Left renal cortex interstitium (tissue), 4 donors: ENCODE measurements at regions not wholly inside any gene's neighbourhood (a gene's known extent, or its start where the extent isn't known, plus 50 kb on each side); places are given as distances from the start of the nearest gene placed in this dataset.
"Not testable (repeated sequence)": the region's sequence is repeated elsewhere in the genome, so short reads cannot be mapped to it uniquely, and the experiment has no call there.

ENCODE experiments used
- DNase-seq, 4 donors: peaks; one replicate each; pipeline ENCODE4 v3.0.0-alpha.2; 2013; ENCODE audit warnings: low read depth in 4 of 4, low spot score in 2 of 4, missing footprints in 1 of 4

DNA sequence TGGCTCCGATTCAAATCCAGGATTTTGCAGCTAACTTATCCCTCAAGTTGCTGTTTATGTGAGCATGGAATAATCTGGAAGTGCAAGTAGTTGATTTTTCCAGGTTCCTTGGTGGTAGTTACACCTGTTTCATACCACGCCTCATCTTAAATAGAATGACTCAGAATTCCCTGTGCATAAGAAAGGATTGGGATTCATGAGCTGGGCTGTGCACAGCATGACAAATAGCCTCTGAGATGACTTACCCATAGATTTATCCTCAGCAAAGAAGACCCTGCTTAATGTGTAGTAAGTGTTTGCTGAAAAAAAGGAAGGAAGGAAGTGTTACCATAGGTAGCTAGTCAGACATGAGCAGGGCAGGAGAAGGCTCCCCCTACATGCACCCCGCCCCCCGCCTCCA is 777.7 kb upstream of the ADGRL3 start:
- no peak for DNase-seq

DNA sequence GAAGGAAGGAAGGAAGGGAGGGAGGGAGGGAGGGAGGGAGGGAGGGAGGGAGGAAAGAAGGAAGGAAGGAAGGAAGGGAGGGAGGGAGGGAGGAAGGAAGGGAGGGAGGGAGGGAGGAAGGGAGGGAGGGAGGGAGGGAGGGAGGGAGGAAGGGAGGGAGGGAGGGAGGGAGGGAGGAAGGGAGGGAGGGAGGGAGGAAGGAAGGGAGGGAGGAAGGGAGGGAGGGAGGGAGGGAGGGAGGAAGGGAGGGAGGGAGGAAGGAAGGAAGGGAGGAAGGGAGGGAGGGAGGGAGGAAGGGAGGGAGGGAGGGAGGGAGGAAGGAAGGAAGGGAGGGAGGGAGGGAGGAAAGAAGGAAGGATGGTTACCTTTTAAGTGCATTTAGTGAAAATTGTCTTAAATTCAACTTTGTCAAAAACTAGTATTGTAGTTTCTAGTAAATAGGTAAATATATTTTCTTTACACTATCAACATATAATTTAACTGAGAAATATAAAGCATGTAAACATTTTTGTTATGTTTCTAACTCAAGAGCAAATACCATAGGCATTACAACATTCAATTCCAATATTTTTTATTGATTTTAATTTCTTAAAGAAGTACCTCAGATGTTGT is 776.4 kb upstream of the ADGRL3 start:
- not testable (repeated sequence) for DNase-seq

DNA sequence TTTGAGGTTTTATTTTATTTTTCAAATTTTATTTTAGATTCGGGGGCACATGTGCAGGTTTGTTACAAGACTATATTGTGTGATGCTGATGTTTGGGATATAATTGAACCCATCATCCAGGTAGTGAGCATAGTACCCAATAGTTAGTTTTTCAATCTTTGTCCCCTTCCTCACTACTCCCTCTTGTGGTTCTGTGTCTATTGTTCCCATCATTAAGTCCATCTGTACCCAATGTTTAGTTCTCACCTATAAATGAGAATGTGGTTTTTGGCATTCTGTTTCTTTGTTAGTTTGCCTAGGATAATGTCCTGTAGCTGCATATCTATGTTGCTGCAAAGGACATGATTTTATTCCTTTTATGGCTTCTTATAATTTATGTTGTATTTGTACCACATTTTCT is 767.2 kb upstream of the ADGRL3 start:
- no peak for DNase-seq

DNA sequence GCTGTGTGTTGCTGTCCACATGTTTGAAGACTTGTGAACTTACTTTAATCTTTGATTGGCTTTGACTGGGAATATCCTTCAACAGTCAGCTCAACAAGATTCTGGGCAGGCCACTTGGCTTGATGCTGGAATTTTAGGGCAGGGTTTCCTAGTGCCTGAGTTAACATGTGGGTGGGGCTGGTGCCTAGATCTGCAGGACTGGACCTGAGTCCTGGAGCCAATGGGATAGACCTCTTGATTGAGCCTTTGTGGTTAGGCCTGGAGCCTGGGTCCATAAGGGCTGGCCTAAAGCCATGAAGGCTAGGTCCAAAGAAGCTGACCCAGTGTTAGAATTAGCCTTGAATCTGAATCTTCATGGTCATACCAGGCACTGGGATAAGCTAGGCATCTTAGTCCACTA is 757.1 kb upstream of the ADGRL3 start:
- DNase-seq = no peak

DNA sequence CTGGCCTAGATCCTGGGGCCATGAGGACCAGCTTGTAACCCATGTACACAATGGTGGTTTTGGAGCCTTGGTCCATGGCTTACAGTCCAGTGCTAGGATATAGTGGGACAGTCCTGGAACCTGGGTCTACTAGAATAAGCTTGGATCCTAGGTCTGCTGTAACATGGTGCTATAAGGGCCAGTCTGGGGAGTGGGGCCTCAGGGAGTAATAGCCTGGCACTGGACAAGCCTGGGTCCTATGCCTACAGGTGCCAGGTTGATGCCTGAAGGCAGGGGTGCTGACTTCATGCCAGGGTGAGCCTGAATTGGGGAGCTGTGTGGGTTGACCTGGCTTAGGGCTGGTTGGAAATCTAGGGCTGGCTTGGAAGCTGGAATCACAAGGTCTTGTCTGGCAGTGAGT is 756.3 kb upstream of the ADGRL3 start:
- no peak for DNase-seq

DNA sequence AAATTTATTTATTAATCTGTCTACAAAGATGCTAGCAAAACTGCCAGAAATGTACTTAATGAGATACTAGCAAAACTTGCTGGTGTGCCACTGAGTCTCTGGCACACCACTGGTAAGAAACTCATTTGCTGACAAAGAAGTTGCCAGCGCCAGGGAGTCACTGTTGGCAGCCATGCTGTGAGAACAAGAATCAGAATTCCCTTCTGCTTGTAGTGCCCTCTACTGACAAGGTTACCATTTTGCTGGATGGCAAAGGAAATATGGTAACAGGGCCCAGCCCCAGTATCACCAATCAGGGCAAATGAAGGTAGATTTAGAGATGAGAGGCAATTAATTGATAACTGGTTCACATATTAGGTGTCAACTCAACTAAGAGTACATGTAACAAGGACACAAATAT is 750.1 kb upstream of the ADGRL3 start:
- no peak for DNase-seq

DNA sequence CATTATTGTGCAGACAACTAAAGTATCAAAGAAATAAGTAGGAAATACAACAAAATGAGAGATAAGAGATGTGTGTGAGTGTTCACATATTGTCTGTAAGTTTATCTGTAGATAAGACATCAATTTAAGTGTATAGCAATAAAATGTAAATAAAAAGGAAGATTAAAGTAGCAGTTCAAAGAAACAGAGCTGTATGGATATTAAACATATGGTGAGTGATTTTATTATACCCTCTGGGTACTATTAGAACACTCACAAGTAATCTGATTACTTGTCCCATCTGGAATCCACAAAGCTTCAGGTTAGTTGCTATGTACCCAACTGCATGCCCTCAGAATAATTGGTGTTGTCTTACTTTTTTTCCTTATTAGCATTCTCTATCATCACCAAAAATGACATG is 747.9 kb upstream of the ADGRL3 start:
- DNase-seq = no peak

DNA sequence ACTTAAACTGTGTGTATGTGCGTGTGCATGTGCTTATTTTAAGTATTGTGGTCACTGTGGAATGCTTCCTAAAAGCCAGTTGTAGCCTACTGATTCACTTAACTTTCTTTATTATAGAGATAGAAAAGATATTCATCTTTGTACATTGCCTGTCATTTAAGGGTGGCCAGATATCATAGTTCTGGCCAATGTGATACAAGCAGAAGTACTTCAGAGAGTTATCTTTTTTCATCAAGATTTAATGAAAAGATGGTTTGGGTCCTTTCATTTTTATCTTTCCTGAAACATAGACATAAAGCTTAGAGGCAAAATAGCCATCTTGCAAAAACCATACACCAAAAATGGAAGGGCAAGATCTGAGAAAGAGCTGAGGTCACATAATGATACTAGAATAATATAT is 744.7 kb upstream of the ADGRL3 start:
- no peak for DNase-seq

DNA sequence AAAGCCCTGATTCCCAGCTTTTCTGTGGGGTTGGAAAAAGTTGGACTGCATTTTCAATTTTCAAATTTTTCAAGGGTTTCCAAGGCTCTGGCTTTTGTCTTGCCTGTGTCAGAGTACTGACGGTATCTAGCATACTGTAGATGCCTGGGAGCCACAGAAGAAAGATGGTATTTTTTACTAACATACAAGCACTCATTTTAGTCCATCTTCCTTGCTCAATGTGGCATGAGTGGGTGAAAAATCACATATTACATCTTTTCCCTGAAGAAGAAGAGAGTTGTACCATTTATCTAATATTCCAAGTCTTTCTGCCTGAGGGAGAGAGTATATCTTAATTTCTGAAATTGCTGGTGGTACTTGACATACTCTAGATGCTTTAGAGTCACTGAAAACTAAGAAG is 738.6 kb upstream of the ADGRL3 start:
- DNase-seq = no peak

DNA sequence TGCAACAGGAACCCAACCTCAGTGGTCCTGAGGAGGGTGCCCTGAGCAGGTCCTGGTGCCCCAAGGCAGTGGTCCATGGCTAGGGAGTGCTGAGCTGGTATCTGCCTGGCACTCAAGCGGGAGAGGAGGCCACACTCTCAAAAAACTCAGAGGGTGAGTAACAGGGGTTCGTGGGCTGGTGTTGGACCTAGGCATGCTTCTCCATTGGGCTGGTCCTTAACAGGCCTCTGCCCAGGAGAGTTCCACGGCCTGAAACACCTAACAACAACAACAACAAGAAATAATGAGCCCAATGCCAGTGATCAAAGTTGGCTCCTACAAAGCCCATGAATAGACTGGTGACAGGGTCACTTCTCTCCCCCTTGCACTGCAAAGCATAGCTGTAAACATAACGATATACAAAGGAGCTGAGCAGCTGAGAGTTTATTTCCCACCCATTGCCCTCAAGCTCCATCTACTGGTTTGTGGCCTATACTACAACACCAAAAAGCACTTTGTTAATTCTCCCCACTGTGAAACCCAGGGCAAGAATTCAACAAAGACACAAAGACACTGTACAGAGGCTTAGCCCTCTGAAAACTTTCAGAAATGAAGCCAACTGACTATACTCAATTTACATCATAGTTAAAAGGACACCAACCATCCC is 736.1 kb upstream of the ADGRL3 start:
- no peak for DNase-seq

DNA sequence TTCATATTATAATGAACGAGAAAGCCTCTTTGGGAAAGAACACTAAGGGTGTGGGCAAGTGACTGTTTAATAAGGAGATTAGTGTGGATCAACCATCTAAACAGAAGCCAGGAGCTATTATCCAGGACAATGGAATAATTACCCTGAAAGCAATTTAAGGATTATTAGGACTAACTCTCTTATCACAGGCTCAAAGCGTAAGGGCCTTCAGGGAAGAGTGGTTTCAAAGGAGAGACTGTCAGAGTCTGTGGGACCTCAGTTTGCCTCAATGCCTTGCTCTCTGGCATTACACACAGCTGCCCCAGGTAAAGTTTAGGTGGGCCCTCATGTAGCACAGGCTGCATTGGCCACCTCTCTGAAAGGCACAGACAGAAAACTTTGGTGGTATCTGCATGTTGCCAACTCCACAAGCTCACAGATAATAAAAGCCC is 717.2 kb upstream of the ADGRL3 start:
- DNase-seq = no peak

DNA sequence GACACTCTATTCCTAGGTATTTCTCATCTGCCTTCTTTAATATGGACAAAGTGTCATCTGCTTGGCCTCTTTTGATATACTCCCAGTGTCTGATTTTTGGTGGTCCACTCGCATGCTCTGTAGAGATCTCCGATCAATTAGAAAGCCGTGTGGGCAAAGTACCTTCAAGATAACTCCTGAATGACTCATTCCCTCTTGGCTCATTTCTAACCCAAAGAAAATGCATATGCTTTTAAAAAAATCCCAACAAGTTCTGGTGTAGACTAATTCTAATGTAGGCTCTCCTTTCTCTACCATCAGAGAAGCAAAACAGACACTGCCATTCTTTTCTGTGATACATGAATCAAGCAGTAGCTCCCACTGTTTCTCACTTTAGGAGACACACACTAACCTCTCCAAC is 714.9 kb upstream of the ADGRL3 start:
- no peak for DNase-seq

DNA sequence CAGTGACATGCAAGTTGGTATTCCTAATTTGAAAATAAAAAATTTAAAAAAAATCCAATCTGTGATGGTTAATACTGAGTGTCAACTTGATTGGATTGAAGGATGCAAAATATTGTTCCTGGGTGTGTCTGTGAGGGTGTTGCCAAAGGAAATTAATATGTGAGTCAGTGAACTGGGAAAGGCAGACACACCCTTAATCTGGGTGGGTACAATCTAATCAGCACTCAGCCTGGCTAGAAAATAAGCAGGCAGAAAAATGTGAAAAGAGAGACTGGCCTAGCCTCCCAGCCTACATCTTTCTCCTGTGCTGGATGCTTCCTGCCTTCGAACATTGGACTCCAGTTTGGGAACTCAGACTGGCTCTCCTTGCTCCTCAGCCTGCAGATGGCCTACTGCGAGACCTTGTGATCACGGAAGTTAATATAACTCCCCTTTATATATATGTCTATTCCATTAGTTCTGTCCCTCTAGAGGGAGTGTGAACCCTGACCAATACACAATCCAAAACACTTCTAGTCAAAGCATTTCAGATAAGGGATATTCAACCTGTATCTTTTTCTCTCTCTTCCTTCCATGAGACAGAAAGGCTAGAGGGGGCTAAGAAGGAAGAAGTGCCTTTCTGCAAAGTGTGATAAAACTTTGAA is 712.9 kb upstream of the ADGRL3 start:
- DNase-seq = not testable (repeated sequence)

DNA sequence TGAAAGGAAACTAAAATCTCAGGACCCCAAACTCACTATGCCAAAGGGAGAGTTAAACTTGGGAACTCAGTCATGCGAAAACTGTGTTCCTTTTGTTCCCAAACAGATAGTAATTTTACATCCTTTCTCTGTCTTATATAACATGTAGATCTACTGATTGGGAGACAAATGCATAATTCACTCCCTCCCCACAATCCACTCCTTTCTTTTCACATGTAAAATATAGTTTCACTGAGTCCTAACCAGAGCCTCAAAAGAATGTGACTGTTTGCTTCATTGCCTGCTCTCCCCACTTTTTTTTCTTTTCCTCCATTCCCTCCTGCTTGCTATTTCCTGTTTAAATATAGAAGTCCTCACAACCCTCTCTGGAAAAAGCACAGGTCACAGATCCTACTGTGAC is 699.3 kb upstream of the ADGRL3 start:
- no peak for DNase-seq

DNA sequence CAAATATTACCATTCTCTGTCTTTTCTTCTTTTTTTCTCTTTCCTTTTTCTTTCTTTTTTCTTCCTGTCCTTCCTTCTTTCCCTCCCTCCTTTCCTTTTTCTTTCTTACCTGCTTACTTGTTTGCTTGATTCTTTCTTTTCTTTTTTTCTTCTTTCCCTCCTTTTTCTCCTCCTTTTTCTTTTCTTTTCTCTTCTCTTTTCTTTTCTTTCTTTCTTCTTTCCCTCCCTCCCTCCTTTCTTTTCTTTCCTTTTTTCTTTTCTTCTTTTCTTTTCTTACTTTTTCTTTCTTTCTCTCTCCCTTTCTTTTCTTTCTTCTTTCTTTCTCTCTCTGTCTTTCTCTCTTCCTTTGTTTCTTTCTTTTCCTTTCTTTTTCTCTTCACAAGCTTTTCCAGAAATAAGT is 697.4 kb upstream of the ADGRL3 start:
- DNase-seq = no peak

DNA sequence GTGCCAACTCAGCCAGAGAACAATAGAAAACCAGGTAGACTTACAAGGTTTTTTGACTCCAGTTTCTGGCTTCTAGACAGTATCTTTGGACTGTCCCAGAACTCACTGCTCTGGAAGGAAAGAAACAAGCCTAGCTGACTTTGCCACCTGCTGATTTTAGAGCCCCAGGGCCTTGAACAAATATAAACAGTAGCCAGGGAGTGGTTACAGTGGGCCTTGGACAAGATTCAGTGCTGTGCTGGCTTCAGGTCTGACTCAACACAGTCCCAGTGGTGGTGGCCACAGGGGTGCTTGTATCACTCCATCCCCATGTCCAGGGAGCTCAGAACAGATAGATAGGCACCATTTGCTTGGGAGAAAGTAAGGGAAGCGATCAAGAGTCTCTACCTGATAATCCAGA is 694.1 kb upstream of the ADGRL3 start:
- DNase-seq = no peak

DNA sequence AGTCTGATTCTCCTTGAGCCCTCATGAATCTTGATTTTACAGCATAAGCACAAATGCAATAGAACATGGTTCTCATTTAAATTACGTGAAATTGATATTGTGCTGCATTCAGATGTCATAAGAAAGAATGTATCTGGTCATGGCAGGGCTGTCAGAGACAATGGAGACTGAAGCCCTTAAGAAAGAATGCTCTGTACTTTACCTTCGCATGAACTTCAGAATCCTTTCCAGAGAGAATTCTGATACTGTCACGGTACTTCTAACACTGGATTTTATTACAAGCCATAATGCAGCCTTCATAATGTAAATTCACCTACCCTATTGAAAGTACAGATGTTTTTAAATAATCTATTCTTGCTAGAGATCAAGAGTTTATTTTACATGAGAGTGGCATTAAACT is 677.9 kb upstream of the ADGRL3 start:
- no peak for DNase-seq

DNA sequence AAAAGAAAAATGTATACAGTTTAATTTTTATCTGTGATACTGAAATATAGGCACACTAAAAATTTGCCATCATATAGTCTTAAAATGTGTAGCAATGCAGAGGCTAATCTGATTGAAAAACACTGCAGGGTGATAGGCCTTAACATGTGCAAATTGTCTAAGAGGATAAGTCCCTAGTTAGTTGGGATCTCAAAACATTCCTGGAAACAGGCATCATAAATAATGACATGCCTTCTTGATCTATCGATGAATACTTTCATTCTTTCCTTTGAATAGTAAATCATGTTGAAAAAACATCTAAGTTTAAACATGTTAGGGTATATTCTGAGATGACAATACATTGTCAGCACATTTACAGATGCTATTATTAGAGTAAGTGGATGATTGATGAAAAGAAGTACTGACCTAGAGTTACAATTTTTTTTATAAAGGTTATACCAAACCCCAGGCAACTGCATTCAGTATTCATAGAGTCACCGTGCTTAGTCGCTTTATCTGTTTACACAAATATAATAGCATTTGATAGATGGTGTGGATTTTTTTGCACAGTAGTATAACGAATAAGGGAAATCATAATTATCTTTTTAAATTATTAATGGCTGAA is 668.2 kb upstream of the ADGRL3 start:
- DNase-seq = no peak

DNA sequence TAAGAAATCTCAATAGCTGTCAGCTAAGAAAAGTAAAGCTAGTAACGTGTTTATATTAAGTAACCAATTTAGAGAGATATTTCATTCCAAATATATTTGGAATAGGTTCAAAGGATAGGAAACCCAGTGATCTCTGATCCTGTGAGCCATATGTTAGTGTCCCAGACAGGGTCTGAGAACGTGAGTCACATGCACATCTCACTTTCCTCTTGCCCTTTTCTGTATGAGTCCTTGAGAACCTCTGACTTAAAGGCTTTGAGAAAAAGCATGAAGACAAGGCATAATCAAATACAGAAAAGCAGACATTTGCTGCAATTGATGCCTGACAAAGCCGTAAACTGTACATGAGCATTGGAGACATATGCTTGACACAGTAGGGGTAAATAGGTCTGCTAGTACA is 655.1 kb upstream of the ADGRL3 start:
- DNase-seq = no peak

DNA sequence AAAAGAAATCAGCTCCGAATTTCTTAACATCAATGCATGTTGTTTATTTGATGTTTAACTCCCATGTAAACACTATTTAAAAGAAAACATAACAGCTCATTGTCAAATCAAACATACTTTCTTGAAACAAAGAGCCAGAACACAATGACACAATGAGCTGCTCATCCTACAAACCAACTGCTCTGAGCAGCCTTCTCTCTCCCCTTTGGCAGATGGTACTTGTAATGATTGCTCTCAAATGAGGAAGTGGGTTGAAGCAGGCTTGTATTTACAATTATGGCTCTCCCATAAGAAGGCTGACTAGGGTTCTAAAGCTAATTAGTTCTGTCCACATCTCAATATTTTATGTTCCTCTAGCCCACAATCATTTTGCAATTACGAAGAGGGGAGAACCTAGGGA is 637.8 kb upstream of the ADGRL3 start:
- DNase-seq = no peak

DNA sequence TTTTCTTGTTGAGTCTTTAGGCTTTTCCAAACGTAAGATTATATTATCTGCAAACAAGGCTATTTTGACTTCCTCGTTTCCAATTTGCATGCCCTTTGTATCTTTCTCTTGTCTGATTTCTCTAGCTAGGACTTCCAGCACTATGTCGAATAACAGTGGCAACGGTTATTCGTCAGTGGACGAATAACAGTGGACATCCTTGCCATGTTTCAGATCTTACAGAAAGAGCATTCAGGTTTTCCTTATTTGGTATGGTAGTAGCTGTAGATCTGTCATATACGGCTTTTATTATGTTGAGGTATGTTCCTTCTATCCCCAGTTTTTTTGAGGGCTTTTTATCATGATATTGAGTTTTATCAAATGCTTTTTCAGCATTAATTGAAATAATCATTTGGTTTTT is 634.6 kb upstream of the ADGRL3 start:
- DNase-seq = no peak

DNA sequence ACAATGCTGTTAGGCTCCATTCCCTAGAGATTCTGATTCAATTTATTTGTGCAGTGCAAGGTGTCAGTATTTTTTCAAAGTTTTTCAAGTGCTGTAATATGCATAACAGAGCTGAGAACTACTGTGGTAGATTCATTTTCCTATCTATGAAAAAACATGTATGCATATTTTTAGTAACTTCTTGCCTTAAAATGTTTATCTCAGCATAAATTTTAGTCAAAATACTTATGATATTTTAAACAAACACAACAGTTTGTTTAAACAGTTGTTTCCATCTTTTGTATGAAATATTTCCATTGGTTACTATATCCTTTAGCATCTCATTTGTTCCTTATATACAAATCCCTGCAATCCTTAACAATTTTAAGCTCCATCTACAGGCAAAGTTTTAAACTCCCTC is 624.8 kb upstream of the ADGRL3 start:
- no peak for DNase-seq
